ENCODE measurements at regions not wholly inside any gene's neighbourhood (a gene's known extent, or its start where the extent isn't known, plus 50 kb on each side); places are given as distances from the start of the nearest gene placed in this dataset.

DNA sequence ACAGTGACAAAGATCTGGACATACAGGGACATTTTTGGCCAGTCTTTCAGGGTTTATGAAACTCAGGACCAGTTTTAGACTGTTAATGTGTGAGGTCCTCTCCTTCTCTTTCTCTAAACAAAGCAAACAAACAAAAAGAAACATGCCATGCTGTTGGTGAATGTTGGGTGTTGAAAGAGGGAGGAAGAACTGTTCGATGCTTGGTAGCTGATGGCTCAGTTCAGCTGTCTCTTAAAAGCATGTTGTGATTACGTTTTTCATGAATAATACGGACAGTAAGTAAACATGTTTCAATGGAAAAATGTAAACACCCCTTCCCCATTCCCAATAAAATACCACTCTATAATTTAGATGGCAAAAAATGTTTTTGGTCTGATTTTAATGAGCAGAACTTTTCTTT is 219.1 kb downstream of the SEC23IP start:
- TF ChIP-seq, protein P1, sequence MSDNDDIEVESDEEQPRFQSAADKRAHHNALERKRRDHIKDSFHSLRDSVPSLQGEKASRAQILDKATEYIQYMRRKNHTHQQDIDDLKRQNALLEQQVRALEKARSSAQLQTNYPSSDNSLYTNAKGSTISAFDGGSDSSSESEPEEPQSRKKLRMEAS (CRISPR knock-in tag; IDR thresholded peaks at IDR 0.05): no peak
- no peak for TF ChIP-seq MAZ (CRISPR knock-in tag; conservative IDR thresholded peaks at IDR 0.05 in 1 of 2, IDR thresholded peaks at IDR 0.05 in 1 of 2)
- TF ChIP-seq POLR2A (conservative IDR thresholded peaks at IDR 0.05): no peak
- no peak for TF ChIP-seq EZH2 (IDR thresholded peaks at IDR 0.05; ENCODE audit: borderline replicate concordance, low read depth, low read length)
- TF ChIP-seq SRSF3 (IDR thresholded peaks at IDR 0.05; ENCODE audit: insufficient read depth, low read length): no peak
